NT2/D1 (cell line): ENCODE measurements at regions not wholly inside any gene's neighbourhood (a gene's known extent, or its start where the extent isn't known, plus 50 kb on each side); places are given as distances from the start of the nearest gene placed in this dataset.

ENCODE experiments used
- YY1 ChIP-seq: IDR thresholded peaks from 2 replicates; pipeline ENCODE4 v1.6.1; 2011; ENCODE audit not compliant: insufficient read length, insufficient read depth
- ZNF274 ChIP-seq: IDR thresholded peaks from 2 replicates; pipeline ENCODE4 v1.6.1; 2011; ENCODE audit warnings: mild to moderate bottlenecking, low read depth, low read length

DNA sequence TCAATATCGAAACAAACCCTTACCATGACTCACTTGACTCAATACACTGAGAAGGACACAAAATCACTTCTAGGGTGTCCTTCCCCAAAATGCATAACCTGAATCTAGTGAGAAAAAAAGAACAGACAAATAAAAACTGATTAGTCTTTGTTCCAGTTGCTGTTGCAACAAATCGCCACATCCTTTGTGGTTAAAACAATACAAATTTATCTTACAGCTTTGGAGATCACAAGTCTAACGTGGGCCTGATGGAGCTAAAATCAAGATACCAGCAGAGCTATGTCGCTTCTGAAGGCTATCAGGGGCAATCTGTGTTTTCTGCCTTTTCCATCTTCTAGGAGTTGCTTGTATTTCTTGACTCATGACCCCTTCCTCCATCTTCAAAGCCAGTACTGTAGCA, 541.7 kb downstream of the KCNJ3 start:
- no peak for TF ChIP-seq YY1
- TF ChIP-seq ZNF274: no peak
